Caco-2 (cell line): ENCODE measurements at regions not wholly inside any gene's neighbourhood (a gene's known extent, or its start where the extent isn't known, plus 50 kb on each side); places are given as distances from the start of the nearest gene placed in this dataset.

Source experiments
- BruUV-seq: library from RNA; stranded (reverse); fragments of 400-500 nt; replicated peaks from 2 replicates; lab custom pipeline; 2021; lab: Mats Ljungman, UMichigan
- CTCF ChIA-PET: fragments of 300-600 bp; sonication (Branson Sonifier 250); formaldehyde crosslinking; loops from one replicate; lab custom pipeline; 2022; ENCODE audit warnings: antibody characterized with exemption; lab: Charles Lee
- POLR2A ChIA-PET: fragments of 300-600 bp; sonication (Branson Sonifier 250); formaldehyde crosslinking; loops from one replicate; lab custom pipeline; 2022; ENCODE audit warnings: antibody characterized with exemption; lab: Charles Lee
- DNase-seq, 2 experiments: peaks; one replicate each; pipeline versions ENCODE4 v3.0.0 to v3.0.0-alpha.2; 2020 to 2022
- H3K27me3 ChIP-seq: replicated peaks from 2 replicates; pipeline ENCODE4 v1.6.0; 2011; ENCODE audit warnings: low read length; ENCODE audit not compliant: control insufficient read depth, insufficient read depth
- H3K36me3 ChIP-seq: 2 replicates; pipeline ENCODE4 v1.5.1; 2011; ENCODE audit warnings: low read length; ENCODE audit not compliant: control insufficient read depth, insufficient read depth
- H3K4me1 ChIP-seq: fragments of 250-450 bp; sonication (Bioruptor Pico); 2 replicates; pipeline ENCODE4 v1.5.1; 2020; ENCODE audit warnings: mild to moderate bottlenecking
- H3K4me3 ChIP-seq: 2 replicates; pipeline ENCODE4 v1.5.1; 2011; ENCODE audit warnings: low read depth, mild to moderate bottlenecking, control low read depth, low read length
- H3K9me3 ChIP-seq: fragments of 250-450 bp; sonication (Bioruptor Pico); 2 replicates; pipeline ENCODE4 v1.5.1; 2020; ENCODE audit warnings: mild to moderate bottlenecking, moderate library complexity
- H3K27ac Mint-ChIP-seq: one replicate; pipeline ENCODE4 v1.8.0; 2022; ENCODE audit warnings: mixed read lengths; ENCODE audit not compliant: unreplicated experiment
- H3K27me3 Mint-ChIP-seq: one replicate; pipeline ENCODE4 v1.8.0; 2022; ENCODE audit warnings: mixed read lengths; ENCODE audit not compliant: insufficient read depth, unreplicated experiment
- H3K36me3 Mint-ChIP-seq: one replicate; pipeline ENCODE4 v1.8.0; 2022; ENCODE audit warnings: mild to moderate bottlenecking, mixed read lengths; ENCODE audit not compliant: insufficient read depth, unreplicated experiment
- H3K4me1 Mint-ChIP-seq: one replicate; pipeline ENCODE4 v1.8.0; 2022; ENCODE audit warnings: low read depth, mixed read lengths; ENCODE audit not compliant: unreplicated experiment
- H3K4me3 Mint-ChIP-seq: one replicate; pipeline ENCODE4 v1.8.0; 2022; ENCODE audit warnings: mild to moderate bottlenecking, moderate library complexity, mixed read lengths; ENCODE audit not compliant: unreplicated experiment
- H3K9me3 Mint-ChIP-seq: one replicate; pipeline ENCODE4 v1.8.0; 2022; ENCODE audit warnings: mixed read lengths; ENCODE audit not compliant: unreplicated experiment
- CTCF ChIP-seq, 2 experiments: fragments of 200-600 bp in 1 of 2; IDR thresholded peaks; 1 replicate in 1 of 2; 2 replicates in 1 of 2; pipeline versions ENCODE4 v1.5.1 to v1.8.0; 2011 to 2022; ENCODE audit warnings: antibody characterized with exemption in 1 of 2, control low read depth in 1 of 2, inconsistent platforms in 1 of 2, low read depth in 1 of 2, low read length in 1 of 2, mild to moderate bottlenecking in 1 of 2, moderate library complexity in 1 of 2; ENCODE audit not compliant: insufficient read depth in 1 of 2, severe bottlenecking in 1 of 2, unreplicated experiment in 1 of 2
- intact Hi-C: fragments of 100-400 bp; cut with micrococcal nuclease; formaldehyde crosslinking; loops from one replicate; pipeline ENCODE4 v1.10.0; 2022; ENCODE audit not compliant: unreplicated experiment

- no peaks in the 10 kb centered on the region for H3K27me3 Mint-ChIP-seq
- no peaks in the 10 kb centered on the region for H3K36me3 Mint-ChIP-seq
- no peaks in the 10 kb centered on the region for H3K9me3 Mint-ChIP-seq
- H3K4me1 ChIP-seq = no peaks in the 10 kb centered on the region
- no peak overlapping the region for H3K4me3 Mint-ChIP-seq
- CTCF ChIA-PET = no interaction called here
- no peaks in the 10 kb centered on the region for H3K9me3 ChIP-seq
- no TSS peak for BruUV-seq
- H3K27ac Mint-ChIP-seq = no peak overlapping the region
- no peaks in the 10 kb centered on the region for H3K36me3 ChIP-seq
- no peak overlapping the region for H3K4me3 ChIP-seq
- no peak for TF ChIP-seq CTCF (IDR thresholded peaks at IDR 0.05; ENCODE audit: insufficient read depth in 1 of 2, low read depth in 1 of 2, low read length in 1 of 2, severe bottlenecking in 1 of 2, unreplicated experiment in 1 of 2)
- H3K27me3 ChIP-seq = no peaks in the 10 kb centered on the region
- no peak for DNase-seq
- POLR2A ChIA-PET = no interaction called here
- H3K4me1 Mint-ChIP-seq = no peaks in the 10 kb centered on the region
- intact Hi-C loops = no loop called here
Measured at GRCh38 chr16:61215605-61216004, 820.6 kb downstream of the CDH8 start.

GRCh38 chr16:61214780-61215179 is 821.5 kb downstream of the CDH8 start:
- intact Hi-C loops = no loop called here
- ChIA-PET CTCF (no interaction called here), POLR2A (no interaction called here)
- TF ChIP-seq CTCF (IDR thresholded peaks at IDR 0.05; ENCODE audit: insufficient read depth in 1 of 2, low read depth in 1 of 2, low read length in 1 of 2, severe bottlenecking in 1 of 2, unreplicated experiment in 1 of 2) = no peak
- Histone ChIP-seq H3K4me3 (no peak overlapping the region), H3K27me3 (no peaks in the 10 kb centered on the region), H3K9me3 (no peaks in the 10 kb centered on the region), H3K4me1 (no peaks in the 10 kb centered on the region), H3K36me3 (no peaks in the 10 kb centered on the region)
- H3K27ac Mint-ChIP-seq = no peak overlapping the region
- H3K36me3 Mint-ChIP-seq = no peaks in the 10 kb centered on the region
- no peaks in the 10 kb centered on the region for H3K27me3 Mint-ChIP-seq
- H3K9me3 Mint-ChIP-seq = no peaks in the 10 kb centered on the region
- BruUV-seq = no TSS peak
- DNase-seq = no peak
- H3K4me3 Mint-ChIP-seq = no peak overlapping the region
- no peaks in the 10 kb centered on the region for H3K4me1 Mint-ChIP-seq

GRCh38 chr16:61210076-61210475 is 826.2 kb downstream of the CDH8 start:
- Mint-ChIP-seq H3K4me1 (no peaks in the 10 kb centered on the region), H3K4me3 (no peak overlapping the region), H3K27ac (no peak overlapping the region), H3K36me3 (no peaks in the 10 kb centered on the region), H3K27me3 (peaks cover 11% of the 10 kb centered on the region), H3K9me3 (no peaks in the 10 kb centered on the region)
- no peak for DNase-seq
- H3K4me3 ChIP-seq = no peak overlapping the region
- no peaks in the 10 kb centered on the region for H3K27me3 ChIP-seq
- POLR2A ChIA-PET = no interaction called here
- no peaks in the 10 kb centered on the region for H3K9me3 ChIP-seq
- TF ChIP-seq CTCF (IDR thresholded peaks at IDR 0.05; ENCODE audit: insufficient read depth in 1 of 2, low read depth in 1 of 2, low read length in 1 of 2, severe bottlenecking in 1 of 2, unreplicated experiment in 1 of 2) = no peak
- H3K4me1 ChIP-seq = no peaks in the 10 kb centered on the region
- CTCF ChIA-PET = no interaction called here
- no peaks in the 10 kb centered on the region for H3K36me3 ChIP-seq
- intact Hi-C loops = no loop called here
- no TSS peak for BruUV-seq
